PFSK-1 (cell line): ENCODE measurements at regions not wholly inside any gene's neighbourhood (a gene's known extent, or its start where the extent isn't known, plus 50 kb on each side); places are given as distances from the start of the nearest gene placed in this dataset.

Experiments used
- FOXP2 ChIP-seq: optimal IDR thresholded peaks from 2 replicates; pipeline ENCODE3; 2011; ENCODE audit warnings: borderline replicate concordance, control low read depth, inconsistent platforms; ENCODE audit not compliant: insufficient read depth; ENCODE audit errors: extremely low read length, extremely low read depth
- POLR2AphosphoS5 ChIP-seq: IDR thresholded peaks from 2 replicates; pipeline ENCODE4 v1.6.1; 2012; ENCODE audit warnings: low read depth, mild to moderate bottlenecking, control low read depth, low read length, moderate library complexity
- REST ChIP-seq, 2 experiments: IDR thresholded peaks; 2 replicates each; pipeline versions ENCODE4 v1.6.1 to v1.8.0; 2011 to 2012; ENCODE audit warnings: low read depth in 2 of 2, low read length in 2 of 2, control low read depth in 1 of 2, inconsistent platforms in 1 of 2, mild to moderate bottlenecking in 1 of 2, moderate library complexity in 1 of 2; ENCODE audit not compliant: insufficient read depth in 1 of 2
- SIN3A ChIP-seq: IDR thresholded peaks from 2 replicates; pipeline ENCODE4 v1.6.1; 2012; ENCODE audit warnings: mild to moderate bottlenecking, low read length, moderate library complexity, borderline replicate concordance; ENCODE audit not compliant: insufficient read depth
- TAF1 ChIP-seq: IDR thresholded peaks from 2 replicates; pipeline ENCODE4 v1.6.1; 2012; ENCODE audit warnings: low read length, control low read depth, borderline replicate concordance; ENCODE audit not compliant: insufficient read depth

GRCh38 chr16:86378128-86378527 lies 132.2 kb upstream of the FOXF1 start:
- TF ChIP-seq SIN3A (no peak), TAF1 (no peak), POLR2AphosphoS5 (no peak), REST (IDR thresholded peaks at IDR 0.05; ENCODE audit: insufficient read depth in 1 of 2, low read depth in 2 of 2, low read length in 2 of 2) (no peak), FOXP2 (no peak)
